H9 (cell line): ENCODE measurements at regions not wholly inside any gene's neighbourhood (a gene's known extent, or its start where the extent isn't known, plus 50 kb on each side); places are given as distances from the start of the nearest gene placed in this dataset.
"Not testable (repeated sequence)": the region's sequence is repeated elsewhere in the genome, so short reads cannot be mapped to it uniquely, and the experiment has no call there.

Experiments used
- DNase-seq: peaks from one replicate; pipeline ENCODE4 v3.0.0-alpha.2; 2017
- H2AFZ ChIP-seq: one replicate; pipeline ENCODE4 v1.6.1; 2013; ENCODE audit warnings: mild to moderate bottlenecking, low read length, control low read depth, moderate library complexity
- H2AK5ac ChIP-seq: 2 replicates; pipeline ENCODE4 v1.6.1; 2013; ENCODE audit warnings: low read length, control low read depth, mixed read lengths; ENCODE audit not compliant: insufficient read length
- H2BK120ac ChIP-seq: one replicate; pipeline ENCODE4 v1.6.1; 2013; ENCODE audit warnings: low read depth, mild to moderate bottlenecking, low read length, control low read depth, inconsistent platforms; ENCODE audit not compliant: poor library complexity, severe bottlenecking
- H2BK12ac ChIP-seq: 2 replicates; pipeline ENCODE4 v1.6.1; 2013; ENCODE audit warnings: low read length, control low read depth, mixed read lengths, low read depth; ENCODE audit not compliant: insufficient read length
- H2BK15ac ChIP-seq: 2 replicates; pipeline ENCODE4 v1.6.1; 2013; ENCODE audit warnings: low read depth, low read length, control low read depth
- H2BK20ac ChIP-seq: one replicate; pipeline ENCODE4 v1.6.1; 2013; ENCODE audit warnings: low read depth, mild to moderate bottlenecking, low read length, control low read depth, inconsistent platforms; ENCODE audit not compliant: poor library complexity, severe bottlenecking
- H2BK5ac ChIP-seq: 2 replicates; pipeline ENCODE4 v1.6.1; 2013; ENCODE audit warnings: low read length, control low read depth, mixed read lengths; ENCODE audit not compliant: insufficient read length
- H3K14ac ChIP-seq: 2 replicates; pipeline ENCODE4 v1.6.1; 2013; ENCODE audit warnings: low read length, control low read depth; ENCODE audit not compliant: insufficient read depth
- H3K18ac ChIP-seq: 2 replicates; pipeline ENCODE4 v1.6.1; 2013; ENCODE audit warnings: low read depth, mild to moderate bottlenecking, mixed read lengths, low read length, control low read depth; ENCODE audit not compliant: insufficient read length
- H3K23ac ChIP-seq: 2 replicates; pipeline ENCODE4 v1.6.1; 2013; ENCODE audit warnings: low read length, control low read depth, mixed read lengths, low read depth; ENCODE audit not compliant: insufficient read length
- H3K23me2 ChIP-seq: 2 replicates; pipeline ENCODE4 v1.6.1; 2013; ENCODE audit warnings: low read depth, mild to moderate bottlenecking, mixed read lengths, low read length, control low read depth; ENCODE audit not compliant: insufficient read length, poor library complexity, severe bottlenecking
- H3K27ac ChIP-seq: 2 replicates; pipeline ENCODE4 v1.5.1; 2013; ENCODE audit warnings: low read length, control low read depth, mixed read lengths, low read depth; ENCODE audit not compliant: insufficient read length
- H3K27me3 ChIP-seq: 2 replicates; pipeline ENCODE4 v1.6.1; 2013; ENCODE audit warnings: low read length, control low read depth, inconsistent platforms; ENCODE audit not compliant: insufficient read depth
- H3K4ac ChIP-seq: 2 replicates; pipeline ENCODE4 v1.6.1; 2013; ENCODE audit warnings: low read depth, mild to moderate bottlenecking, control low read depth, inconsistent platforms, low read length, moderate library complexity
- H3K4me1 ChIP-seq: 2 replicates; pipeline ENCODE4 v1.6.1; 2013; ENCODE audit warnings: low read length, control low read depth, inconsistent platforms; ENCODE audit not compliant: insufficient read depth
- H3K4me2 ChIP-seq: 2 replicates; pipeline ENCODE4 v1.6.1; 2013; ENCODE audit warnings: low read length, control low read depth, mixed read lengths; ENCODE audit not compliant: insufficient read length, insufficient read depth
- H3K56ac ChIP-seq: 2 replicates; pipeline ENCODE4 v1.6.1; 2013; ENCODE audit warnings: low read depth, mild to moderate bottlenecking, mixed read lengths, low read length, control low read depth; ENCODE audit not compliant: insufficient read length
- H3K79me1 ChIP-seq: 2 replicates; pipeline ENCODE4 v1.6.1; 2013; ENCODE audit warnings: low read depth, mild to moderate bottlenecking, moderate library complexity, low read length, control low read depth, inconsistent platforms; ENCODE audit not compliant: insufficient read depth, poor library complexity, severe bottlenecking
- H3K79me2 ChIP-seq: 2 replicates; pipeline ENCODE4 v1.6.1; 2013; ENCODE audit warnings: low read length, control low read depth, inconsistent platforms; ENCODE audit not compliant: insufficient read depth
- H3K9ac ChIP-seq: 2 replicates; pipeline ENCODE4 v1.6.1; 2013; ENCODE audit warnings: low read length, control low read depth, mixed read lengths; ENCODE audit not compliant: insufficient read length; ENCODE audit errors: extremely low read depth
- H3K9me3 ChIP-seq: one replicate; pipeline ENCODE4 v1.6.1; 2013; ENCODE audit warnings: low read depth, low read length, inconsistent platforms; ENCODE audit not compliant: control insufficient read depth
- H3T11ph ChIP-seq: one replicate; pipeline ENCODE4 v1.6.1; 2013; ENCODE audit warnings: mild to moderate bottlenecking, low read length, control low read depth, inconsistent platforms
- H4K20me1 ChIP-seq: one replicate; pipeline ENCODE4 v1.6.1; 2013; ENCODE audit not compliant: control insufficient read depth, insufficient read length, insufficient read depth
- H4K5ac ChIP-seq: 2 replicates; pipeline ENCODE4 v1.6.1; 2013; ENCODE audit warnings: low read depth, mild to moderate bottlenecking, mixed read lengths, low read length, control low read depth; ENCODE audit not compliant: insufficient read length
- H4K8ac ChIP-seq: replicated peaks from 2 replicates; pipeline ENCODE4 v1.6.1; 2013; ENCODE audit warnings: low read length, control low read depth, mixed read lengths, low read depth; ENCODE audit not compliant: insufficient read length
- H4K91ac ChIP-seq: 2 replicates; pipeline ENCODE4 v1.6.1; 2013; ENCODE audit warnings: low read depth, mild to moderate bottlenecking, moderate library complexity, mixed read lengths, low read length, control low read depth; ENCODE audit not compliant: insufficient read length
- H3K27ac Mint-ChIP-seq, 3 experiments: 2 replicates in 2 of 3; 3 replicates in 1 of 3; pipeline ENCODE4 v1.8.0; 2020 to 2021; ENCODE audit warnings: mixed read lengths in 3 of 3, mild to moderate bottlenecking in 1 of 3, moderate library complexity in 1 of 3
- H3K27me3 Mint-ChIP-seq: 2 replicates; pipeline ENCODE4 v1.8.0; 2021; ENCODE audit warnings: low read depth, mild to moderate bottlenecking, moderate library complexity, mixed read lengths
- H3K36me3 Mint-ChIP-seq, 3 experiments: 2 replicates in 2 of 3; 3 replicates in 1 of 3; pipeline ENCODE4 v1.8.0; 2020 to 2021; ENCODE audit warnings: low read depth in 3 of 3, mixed read lengths in 3 of 3; ENCODE audit not compliant: insufficient read depth in 1 of 3
- H3K4me1 Mint-ChIP-seq, 2 experiments: 2 replicates each; pipeline ENCODE4 v1.8.0; 2020; ENCODE audit warnings: mixed read lengths in 2 of 2
- H3K4me3 Mint-ChIP-seq, 2 experiments: 2 replicates in 1 of 2; 3 replicates in 1 of 2; pipeline ENCODE4 v1.8.0; 2020 to 2021; ENCODE audit warnings: mild to moderate bottlenecking in 2 of 2, mixed read lengths in 2 of 2, moderate library complexity in 1 of 2
- H3K9me3 Mint-ChIP-seq, 2 experiments: 2 replicates in 1 of 2; 3 replicates in 1 of 2; pipeline ENCODE4 v1.8.0; 2020; ENCODE audit warnings: mild to moderate bottlenecking in 2 of 2, mixed read lengths in 2 of 2, moderate library complexity in 1 of 2
- CTCF ChIP-seq: fragments of 200-600 bp; sonication (generic); conservative IDR thresholded peaks from 3 replicates; pipeline ENCODE4 v1.8.0; 2021; ENCODE audit warnings: antibody characterized with exemption, mild to moderate bottlenecking
- WGBS: extraction: QIAGEN DNeasy Blood & Tissue Kit; methylation state at CpG from one replicate; pipeline ENCODE4 v1.1.7; 2013; ENCODE audit warnings: missing lambda C conversion rate, low lambda C conversion rate, mixed read lengths; ENCODE audit not compliant: insufficient read length; ENCODE audit errors: extremely low coverage; 5-methylcytosine and 5-hydroxymethylcytosine counted together

- Histone ChIP-seq H3K9ac (no peak overlapping the region), H3K79me2 (no peaks in the 10 kb centered on the region), H2AFZ (no peak overlapping the region), H3K4me1 (no peaks in the 10 kb centered on the region), H2AK5ac (no peak overlapping the region), H2BK20ac (no peak overlapping the region), H2BK120ac (no peak overlapping the region), H3K14ac (no peak overlapping the region), H4K91ac (no peak overlapping the region), H3K27ac (no peak overlapping the region), H2BK5ac (no peak overlapping the region), H4K20me1 (no peaks in the 10 kb centered on the region), H3K56ac (no peak overlapping the region), H3K79me1 (no peaks in the 10 kb centered on the region), H3K4ac (no peak overlapping the region), H4K5ac (no peak overlapping the region), H3K18ac (no peak overlapping the region), H3K27me3 (no peaks in the 10 kb centered on the region), H2BK12ac (no peak overlapping the region), H3K23ac (no peak overlapping the region), H3K4me2 (no peak overlapping the region), H2BK15ac (no peak overlapping the region), H3T11ph (no peak overlapping the region), H3K9me3 (no peaks in the 10 kb centered on the region), H3K23me2 (no peaks in the 10 kb centered on the region), H4K8ac (no peak overlapping the region)
- no peak for DNase-seq
- H3K9me3 Mint-ChIP-seq: peaks cover 7 to 22% of the 10 kb centered on the region in 2 experiments; a peak in 4 of 5 replicates
- peaks cover 7 to 24% (median 7%) of the 10 kb centered on the region in 3 experiments; a peak in 6 of 7 replicates for H3K36me3 Mint-ChIP-seq
- no peak for TF ChIP-seq CTCF
- no CpG with 5 or more reads among the region's 6 CpGs for WGBS
- H3K27me3 Mint-ChIP-seq: no peaks in the 10 kb centered on the region
- H3K27ac Mint-ChIP-seq: no peak overlapping the region
- peaks cover 3 to 4% of the 10 kb centered on the region in 2 experiments; a peak in 3 of 4 replicates for H3K4me1 Mint-ChIP-seq
- no peak overlapping the region for H3K4me3 Mint-ChIP-seq
Measured at GRCh38 chr17:14539801-14540200, 238.9 kb downstream of the HS3ST3B1 start.

GRCh38 chr17:14532242-14532641 lies 231.4 kb downstream of the HS3ST3B1 start:
- H2BK15ac ChIP-seq, H3K4ac ChIP-seq, H3K27me3 Mint-ChIP-seq, H4K5ac ChIP-seq, H2BK5ac ChIP-seq, H3K56ac ChIP-seq, H3K27ac Mint-ChIP-seq, H3T11ph ChIP-seq, H2AK5ac ChIP-seq, H3K4me3 Mint-ChIP-seq, H2AFZ ChIP-seq, H3K9me3 ChIP-seq, H2BK20ac ChIP-seq, DNase-seq, H2BK12ac ChIP-seq, H3K14ac ChIP-seq, H4K20me1 ChIP-seq, H3K27me3 ChIP-seq, H3K23me2 ChIP-seq, H4K91ac ChIP-seq, H3K27ac ChIP-seq, H3K18ac ChIP-seq, H3K4me1 Mint-ChIP-seq, H3K4me1 ChIP-seq, H3K79me2 ChIP-seq, H3K9ac ChIP-seq, H3K4me2 ChIP-seq, H3K79me1 ChIP-seq, H4K8ac ChIP-seq, H3K23ac ChIP-seq, H2BK120ac ChIP-seq: not testable (repeated sequence)
- Mint-ChIP-seq H3K9me3 (peaks cover 42% of the 10 kb centered on the region in 2 experiments), H3K36me3 (peaks cover 31 to 39% (median 34%) of the 10 kb centered on the region in 3 experiments)
- no CpG with 5 or more reads among the region's 3 CpGs for WGBS
